ENCODE measurements at regions not wholly inside any gene's neighbourhood (a gene's known extent, or its start where the extent isn't known, plus 50 kb on each side); places are given as distances from the start of the nearest gene placed in this dataset.

GRCh38 chr13:27014406-27015359, 156.9 kb downstream of the USP12 start:
- H3K4me3 ChIP-seq (ENCODE audit: low read depth, low read length) = no peak overlapping the region
- TF ChIP-seq, protein P1, sequence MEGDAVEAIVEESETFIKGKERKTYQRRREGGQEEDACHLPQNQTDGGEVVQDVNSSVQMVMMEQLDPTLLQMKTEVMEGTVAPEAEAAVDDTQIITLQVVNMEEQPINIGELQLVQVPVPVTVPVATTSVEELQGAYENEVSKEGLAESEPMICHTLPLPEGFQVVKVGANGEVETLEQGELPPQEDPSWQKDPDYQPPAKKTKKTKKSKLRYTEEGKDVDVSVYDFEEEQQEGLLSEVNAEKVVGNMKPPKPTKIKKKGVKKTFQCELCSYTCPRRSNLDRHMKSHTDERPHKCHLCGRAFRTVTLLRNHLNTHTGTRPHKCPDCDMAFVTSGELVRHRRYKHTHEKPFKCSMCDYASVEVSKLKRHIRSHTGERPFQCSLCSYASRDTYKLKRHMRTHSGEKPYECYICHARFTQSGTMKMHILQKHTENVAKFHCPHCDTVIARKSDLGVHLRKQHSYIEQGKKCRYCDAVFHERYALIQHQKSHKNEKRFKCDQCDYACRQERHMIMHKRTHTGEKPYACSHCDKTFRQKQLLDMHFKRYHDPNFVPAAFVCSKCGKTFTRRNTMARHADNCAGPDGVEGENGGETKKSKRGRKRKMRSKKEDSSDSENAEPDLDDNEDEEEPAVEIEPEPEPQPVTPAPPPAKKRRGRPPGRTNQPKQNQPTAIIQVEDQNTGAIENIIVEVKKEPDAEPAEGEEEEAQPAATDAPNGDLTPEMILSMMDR (IDR thresholded peaks at IDR 0.05; ENCODE audit: borderline replicate concordance, insufficient read depth, low read depth, low read length) = no peak

DNA sequence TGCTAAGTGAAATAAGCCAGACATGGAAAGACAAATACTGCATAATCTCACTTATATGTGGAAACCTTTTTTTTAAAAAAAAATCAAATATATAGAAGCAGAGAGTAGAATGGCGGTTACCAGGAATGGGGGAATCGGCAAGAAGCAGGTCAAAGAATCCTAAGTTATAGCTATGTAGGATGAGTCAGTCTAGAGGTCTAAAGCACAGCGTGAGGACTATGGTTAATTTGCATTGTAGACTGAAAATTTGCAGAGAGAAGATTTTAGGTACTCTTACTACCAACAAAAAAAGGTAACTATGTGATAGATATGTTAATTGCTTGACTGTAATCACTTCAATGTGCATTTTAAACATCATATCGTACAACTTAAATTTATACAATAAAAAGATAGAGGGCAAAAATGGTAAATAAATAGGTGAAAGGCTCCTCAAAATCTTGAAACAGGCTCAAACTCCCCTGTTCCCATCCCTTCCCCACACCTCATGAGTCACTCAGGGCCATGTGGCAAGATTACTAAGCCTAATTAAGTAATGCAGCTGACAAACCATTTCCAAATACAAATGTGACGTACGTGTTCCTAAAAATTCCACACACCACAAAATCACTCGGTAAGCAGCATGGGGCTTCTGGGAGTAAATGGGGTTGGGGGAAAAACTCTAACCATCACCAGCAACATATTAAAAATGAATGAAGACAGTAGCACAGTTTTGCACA, 159.0 kb downstream of the USP12 start:
- TF ChIP-seq, protein P1 (IDR thresholded peaks at IDR 0.05; ENCODE audit: borderline replicate concordance, insufficient read depth, low read depth, low read length) = no peak
- no peak overlapping the region for H3K4me3 ChIP-seq (ENCODE audit: low read depth, low read length)

GRCh38 chr13:27011661-27012060, 159.9 kb downstream of the USP12 start:
- TF ChIP-seq, protein P1 (IDR thresholded peaks at IDR 0.05; ENCODE audit: borderline replicate concordance, insufficient read depth, low read depth, low read length) = no peak
- H3K4me3 ChIP-seq (ENCODE audit: low read depth, low read length) = no peak overlapping the region

DNA sequence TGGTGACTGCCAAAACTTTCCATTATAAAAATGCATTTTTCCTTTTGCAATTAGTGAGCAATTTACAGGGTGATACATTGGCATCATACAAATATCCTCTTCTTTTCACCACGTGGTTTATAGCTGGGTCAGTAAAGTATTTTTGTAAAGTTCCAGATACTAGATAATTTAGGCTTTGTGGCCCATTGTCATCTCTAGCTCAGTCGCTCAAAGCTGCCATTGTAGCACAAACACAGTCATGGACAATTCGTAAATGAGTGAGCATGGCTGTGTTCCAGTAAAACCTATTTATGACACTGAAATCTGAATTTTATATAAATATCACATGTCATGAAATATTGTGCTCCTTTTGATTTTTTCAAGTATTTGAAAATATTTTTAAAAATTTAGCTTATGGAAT, 162.9 kb downstream of the USP12 start:
- TF ChIP-seq, protein P1 (IDR thresholded peaks at IDR 0.05; ENCODE audit: borderline replicate concordance, insufficient read depth, low read depth, low read length) = no peak
- H3K4me3 ChIP-seq (ENCODE audit: low read depth, low read length) = no peak overlapping the region

DNA sequence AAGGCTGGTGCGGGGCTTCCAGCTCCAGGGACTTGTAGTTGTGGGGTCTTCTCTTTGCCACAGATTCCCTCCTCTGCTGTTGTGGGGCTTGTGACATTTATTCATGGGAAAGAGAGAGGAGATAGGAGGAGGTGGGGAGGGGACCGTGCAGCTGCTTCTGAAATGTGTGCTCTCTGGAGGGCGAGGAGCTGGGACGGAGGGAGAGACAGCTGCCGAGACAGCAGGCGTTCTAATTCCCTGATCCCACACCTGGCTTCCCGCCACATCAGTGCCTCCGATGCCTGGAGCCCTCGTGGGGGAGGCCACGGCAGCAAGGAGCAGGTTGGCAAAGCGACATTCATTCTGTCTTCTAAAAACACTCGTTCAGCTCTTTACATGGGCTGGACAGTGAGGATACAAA, 164.4 kb downstream of the USP12 start:
- H3K4me3 ChIP-seq (ENCODE audit: low read depth, low read length) = no peak overlapping the region
- TF ChIP-seq, protein P1 (IDR thresholded peaks at IDR 0.05; ENCODE audit: borderline replicate concordance, insufficient read depth, low read depth, low read length) = no peak

DNA sequence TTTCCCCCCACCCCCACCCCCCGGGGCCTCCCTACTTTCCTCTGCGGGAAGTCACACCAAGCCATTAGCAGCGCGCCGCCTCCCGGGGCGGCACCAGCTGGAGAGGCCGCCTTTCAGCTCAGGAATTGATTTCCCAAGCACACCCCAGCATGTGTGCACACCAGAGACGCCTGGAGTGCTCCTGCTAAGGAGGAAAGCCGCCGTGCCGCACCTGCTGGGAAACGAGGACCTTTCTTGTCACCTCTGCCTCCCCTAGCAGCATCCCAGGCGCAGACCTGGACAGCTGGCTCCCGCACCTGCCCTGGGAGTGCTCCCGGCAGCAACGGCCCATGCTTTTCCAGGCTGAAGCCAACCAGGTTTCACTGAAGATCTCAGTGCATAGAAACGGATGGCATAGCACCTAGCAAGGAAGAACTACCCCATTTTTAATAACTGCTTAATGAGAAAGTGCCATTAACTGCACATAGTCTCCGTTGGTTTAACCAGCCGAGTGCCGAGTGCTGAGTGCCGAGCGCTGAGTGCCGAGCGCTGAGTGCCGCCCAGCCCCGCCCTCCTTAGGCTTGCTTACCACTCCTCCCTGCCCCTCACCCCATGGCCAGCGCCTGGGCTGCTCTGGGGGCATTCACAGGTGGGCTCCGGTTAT, 165.0 kb downstream of the USP12 start:
- TF ChIP-seq, protein P1 (IDR thresholded peaks at IDR 0.05; ENCODE audit: borderline replicate concordance, insufficient read depth, low read depth, low read length) = no peak
- no peak overlapping the region for H3K4me3 ChIP-seq (ENCODE audit: low read depth, low read length)
